SK-N-SH treated with all-trans-retinoic acid at 6 μM for 48 hours (cell line): ENCODE measurements at regions not wholly inside any gene's neighbourhood (a gene's known extent, or its start where the extent isn't known, plus 50 kb on each side); places are given as distances from the start of the nearest gene placed in this dataset.

Experiments used
- CSDC2 ChIP-seq: fragments of 250-450 bp; sonication (Bioruptor Pico); IDR thresholded peaks from 2 replicates; pipeline ENCODE4 v1.5.0; 2020; ENCODE audit warnings: mild to moderate bottlenecking, moderate library complexity
- ESRRG ChIP-seq: fragments of 250-450 bp; sonication (Bioruptor Pico); IDR thresholded peaks from 2 replicates; pipeline ENCODE4 v1.6.1; 2021; ENCODE audit warnings: mild to moderate bottlenecking
- OSR1 ChIP-seq: fragments of 250-450 bp; sonication (Bioruptor Pico); IDR thresholded peaks from 2 replicates; pipeline ENCODE4 v1.8.0; 2022; ENCODE audit warnings: moderate library complexity, mild to moderate bottlenecking, inconsistent platforms
- SNAI2 ChIP-seq: fragments of 250-450 bp; sonication (Bioruptor Pico); IDR thresholded peaks from 2 replicates; pipeline ENCODE4 v1.5.0; 2020; ENCODE audit warnings: mild to moderate bottlenecking, moderate library complexity
- TCF4 ChIP-seq: fragments of 250-450 bp; sonication (Bioruptor Pico); IDR thresholded peaks from 2 replicates; pipeline ENCODE4 v1.8.0; 2021; ENCODE audit warnings: mild to moderate bottlenecking, moderate library complexity, borderline replicate concordance
- TOX ChIP-seq: fragments of 250-450 bp; sonication (Bioruptor Pico); IDR thresholded peaks from 2 replicates; pipeline ENCODE4 v1.8.0; 2021; ENCODE audit warnings: mild to moderate bottlenecking, moderate library complexity, borderline replicate concordance
- ZNF70 ChIP-seq: fragments of 450-650 bp; formaldehyde crosslinking; IDR thresholded peaks from 2 replicates; pipeline ENCODE4 v1.5.0; 2020; ENCODE audit warnings: mild to moderate bottlenecking, moderate library complexity
- TF ChIP-seq, protein P1 (sequence below): fragments of 250-450 bp; sonication (Bioruptor Pico); IDR thresholded peaks from 2 replicates; pipeline ENCODE4 v1.8.0; 2020; ENCODE audit warnings: mild to moderate bottlenecking, moderate library complexity, borderline replicate concordance
- TF ChIP-seq, protein P2 (sequence below): fragments of 250-450 bp; sonication (Bioruptor Pico); IDR thresholded peaks from 2 replicates; pipeline ENCODE4 v1.5.1; 2020; ENCODE audit warnings: low read depth, mild to moderate bottlenecking, moderate library complexity
- TF ChIP-seq, protein P3 (sequence below): fragments of 250-450 bp; sonication (Bioruptor Pico); IDR thresholded peaks from 2 replicates; pipeline ENCODE4 v1.5.1; 2021; ENCODE audit warnings: mild to moderate bottlenecking, moderate library complexity
- TF ChIP-seq, protein P4 (sequence below): fragments of 250-450 bp; sonication (Bioruptor Pico); IDR thresholded peaks from 2 replicates; pipeline ENCODE4 v1.8.0; 2021; ENCODE audit warnings: low read depth, mild to moderate bottlenecking, moderate library complexity, borderline replicate concordance

DNA sequence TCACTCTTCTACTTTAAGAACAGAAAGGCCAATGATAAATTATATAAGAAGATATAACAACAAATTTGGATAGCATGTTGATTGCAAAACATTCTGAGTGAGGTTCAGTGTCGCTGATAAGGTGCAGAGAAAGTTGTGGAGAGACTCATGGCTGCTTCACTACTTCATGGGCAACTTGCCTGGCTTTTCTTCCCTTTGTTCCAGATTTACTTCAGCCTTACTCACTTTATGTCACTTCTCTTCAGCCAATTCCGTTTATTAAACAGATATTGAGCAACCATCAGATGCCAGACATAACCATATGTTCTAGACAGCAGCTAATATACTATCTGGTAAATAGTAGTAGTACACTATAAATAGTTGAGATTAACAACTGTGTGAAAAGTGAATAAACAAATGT, 150.0 kb upstream of the CHL1 start:
- TF ChIP-seq, protein P1, sequence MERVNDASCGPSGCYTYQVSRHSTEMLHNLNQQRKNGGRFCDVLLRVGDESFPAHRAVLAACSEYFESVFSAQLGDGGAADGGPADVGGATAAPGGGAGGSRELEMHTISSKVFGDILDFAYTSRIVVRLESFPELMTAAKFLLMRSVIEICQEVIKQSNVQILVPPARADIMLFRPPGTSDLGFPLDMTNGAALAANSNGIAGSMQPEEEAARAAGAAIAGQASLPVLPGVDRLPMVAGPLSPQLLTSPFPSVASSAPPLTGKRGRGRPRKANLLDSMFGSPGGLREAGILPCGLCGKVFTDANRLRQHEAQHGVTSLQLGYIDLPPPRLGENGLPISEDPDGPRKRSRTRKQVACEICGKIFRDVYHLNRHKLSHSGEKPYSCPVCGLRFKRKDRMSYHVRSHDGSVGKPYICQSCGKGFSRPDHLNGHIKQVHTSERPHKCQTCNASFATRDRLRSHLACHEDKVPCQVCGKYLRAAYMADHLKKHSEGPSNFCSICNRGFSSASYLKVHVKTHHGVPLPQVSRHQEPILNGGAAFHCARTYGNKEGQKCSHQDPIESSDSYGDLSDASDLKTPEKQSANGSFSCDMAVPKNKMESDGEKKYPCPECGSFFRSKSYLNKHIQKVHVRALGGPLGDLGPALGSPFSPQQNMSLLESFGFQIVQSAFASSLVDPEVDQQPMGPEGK, result no peak
- TF ChIP-seq, protein P2, sequence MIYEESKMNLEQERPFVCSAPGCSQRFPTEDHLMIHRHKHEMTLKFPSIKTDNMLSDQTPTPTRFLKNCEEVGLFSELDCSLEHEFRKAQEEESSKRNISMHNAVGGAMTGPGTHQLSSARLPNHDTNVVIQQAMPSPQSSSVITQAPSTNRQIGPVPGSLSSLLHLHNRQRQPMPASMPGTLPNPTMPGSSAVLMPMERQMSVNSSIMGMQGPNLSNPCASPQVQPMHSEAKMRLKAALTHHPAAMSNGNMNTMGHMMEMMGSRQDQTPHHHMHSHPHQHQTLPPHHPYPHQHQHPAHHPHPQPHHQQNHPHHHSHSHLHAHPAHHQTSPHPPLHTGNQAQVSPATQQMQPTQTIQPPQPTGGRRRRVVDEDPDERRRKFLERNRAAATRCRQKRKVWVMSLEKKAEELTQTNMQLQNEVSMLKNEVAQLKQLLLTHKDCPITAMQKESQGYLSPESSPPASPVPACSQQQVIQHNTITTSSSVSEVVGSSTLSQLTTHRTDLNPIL, result no peak
- no peak for TF ChIP-seq CSDC2
- TF ChIP-seq, protein P3, sequence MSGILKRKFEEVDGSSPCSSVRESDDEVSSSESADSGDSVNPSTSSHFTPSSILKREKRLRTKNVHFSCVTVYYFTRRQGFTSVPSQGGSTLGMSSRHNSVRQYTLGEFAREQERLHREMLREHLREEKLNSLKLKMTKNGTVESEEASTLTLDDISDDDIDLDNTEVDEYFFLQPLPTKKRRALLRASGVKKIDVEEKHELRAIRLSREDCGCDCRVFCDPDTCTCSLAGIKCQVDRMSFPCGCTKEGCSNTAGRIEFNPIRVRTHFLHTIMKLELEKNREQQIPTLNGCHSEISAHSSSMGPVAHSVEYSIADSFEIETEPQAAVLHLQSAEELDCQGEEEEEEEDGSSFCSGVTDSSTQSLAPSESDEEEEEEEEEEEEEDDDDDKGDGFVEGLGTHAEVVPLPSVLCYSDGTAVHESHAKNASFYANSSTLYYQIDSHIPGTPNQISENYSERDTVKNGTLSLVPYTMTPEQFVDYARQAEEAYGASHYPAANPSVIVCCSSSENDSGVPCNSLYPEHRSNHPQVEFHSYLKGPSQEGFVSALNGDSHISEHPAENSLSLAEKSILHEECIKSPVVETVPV (CRISPR knock-in tag), result no peak
- no peak for TF ChIP-seq TOX (CRISPR knock-in tag)
- TF ChIP-seq TCF4 (CRISPR knock-in tag), result no peak
- TF ChIP-seq OSR1 (CRISPR knock-in tag), result no peak
- no peak for TF ChIP-seq SNAI2 (CRISPR knock-in tag)
- no peak for TF ChIP-seq ZNF70 (CRISPR knock-in tag)
- TF ChIP-seq, protein P4, sequence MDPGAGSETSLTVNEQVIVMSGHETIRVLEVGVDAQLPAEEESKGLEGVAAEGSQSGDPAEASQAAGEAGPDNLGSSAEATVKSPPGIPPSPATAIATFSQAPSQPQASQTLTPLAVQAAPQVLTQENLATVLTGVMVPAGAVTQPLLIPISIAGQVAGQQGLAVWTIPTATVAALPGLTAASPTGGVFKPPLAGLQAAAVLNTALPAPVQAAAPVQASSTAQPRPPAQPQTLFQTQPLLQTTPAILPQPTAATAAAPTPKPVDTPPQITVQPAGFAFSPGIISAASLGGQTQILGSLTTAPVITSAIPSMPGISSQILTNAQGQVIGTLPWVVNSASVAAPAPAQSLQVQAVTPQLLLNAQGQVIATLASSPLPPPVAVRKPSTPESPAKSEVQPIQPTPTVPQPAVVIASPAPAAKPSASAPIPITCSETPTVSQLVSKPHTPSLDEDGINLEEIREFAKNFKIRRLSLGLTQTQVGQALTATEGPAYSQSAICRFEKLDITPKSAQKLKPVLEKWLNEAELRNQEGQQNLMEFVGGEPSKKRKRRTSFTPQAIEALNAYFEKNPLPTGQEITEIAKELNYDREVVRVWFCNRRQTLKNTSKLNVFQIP (CRISPR knock-in tag), result no peak
- no peak for TF ChIP-seq ESRRG (CRISPR knock-in tag)
